ENCODE measurements at regions not wholly inside any gene's neighbourhood (a gene's known extent, or its start where the extent isn't known, plus 50 kb on each side); places are given as distances from the start of the nearest gene placed in this dataset.
"Not testable (repeated sequence)": the region's sequence is repeated elsewhere in the genome, so short reads cannot be mapped to it uniquely, and the experiment has no call there.

DNA sequence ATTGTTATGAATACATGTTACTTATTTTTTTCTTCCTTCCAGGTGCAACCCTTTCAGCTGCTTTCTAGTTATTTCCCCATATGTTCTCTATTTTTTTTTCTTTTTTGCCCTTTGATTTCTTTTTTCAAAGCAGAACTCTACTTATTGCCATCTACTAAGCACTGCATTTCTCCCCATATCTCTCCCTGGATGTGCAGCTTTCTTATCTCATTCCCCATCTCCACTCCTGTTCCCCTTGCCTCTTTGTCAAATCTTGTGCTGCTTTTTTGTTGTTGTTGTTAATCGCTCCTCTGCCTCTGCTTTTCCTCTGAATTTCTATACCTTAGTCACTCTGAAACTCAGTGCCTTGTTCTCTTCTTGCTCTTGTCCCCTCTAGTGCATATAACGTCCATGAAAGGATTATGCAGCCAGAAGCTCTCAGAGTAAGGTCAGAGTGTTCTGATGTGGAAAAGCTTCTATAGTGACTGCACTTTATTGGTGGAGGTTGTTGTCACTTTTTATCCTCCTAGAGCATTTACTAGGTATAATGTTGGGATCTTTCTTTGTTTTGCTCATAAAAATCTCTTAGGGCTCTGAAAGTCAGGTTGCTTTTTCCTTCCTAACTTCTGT lies 51.1 kb upstream of the JADE1 start:
- Mint-ChIP-seq H3K27me3 (ENCODE audit: insufficient read depth, unreplicated experiment) (no peaks in the 10 kb centered on the region), H3K9me3 (ENCODE audit: unreplicated experiment) (no peaks in the 10 kb centered on the region), H3K4me1 (ENCODE audit: low read depth, unreplicated experiment) (peaks cover 8% of the 10 kb centered on the region), H3K36me3 (ENCODE audit: insufficient read depth, unreplicated experiment) (no peaks in the 10 kb centered on the region), H3K4me3 (ENCODE audit: unreplicated experiment) (no peak overlapping the region), H3K27ac (ENCODE audit: unreplicated experiment) (no peak overlapping the region)
- DNase-seq: no peak
- Histone ChIP-seq H3K36me3 (ENCODE audit: control insufficient read depth, insufficient read depth, low read length) (no peaks in the 10 kb centered on the region), H3K4me3 (ENCODE audit: low read depth, low read length) (no peak overlapping the region), H3K27me3 (replicated peaks; ENCODE audit: control insufficient read depth, insufficient read depth, low read length) (no peaks in the 10 kb centered on the region), H3K4me1 (no peaks in the 10 kb centered on the region), H3K9me3 (no peaks in the 10 kb centered on the region)
- ChIA-PET POLR2A (no interaction called here), CTCF (interaction anchor here (1.0 kb wide), 1 partner anchor 18 kb away, joined by 3 read pairs; no protein-coding TSS in a partner anchor)
- intact Hi-C loops (cut with micrococcal nuclease; ENCODE audit: unreplicated experiment): no loop called here
- no TSS peak for BruUV-seq (replicated peaks)
- TF ChIP-seq, protein P1, sequence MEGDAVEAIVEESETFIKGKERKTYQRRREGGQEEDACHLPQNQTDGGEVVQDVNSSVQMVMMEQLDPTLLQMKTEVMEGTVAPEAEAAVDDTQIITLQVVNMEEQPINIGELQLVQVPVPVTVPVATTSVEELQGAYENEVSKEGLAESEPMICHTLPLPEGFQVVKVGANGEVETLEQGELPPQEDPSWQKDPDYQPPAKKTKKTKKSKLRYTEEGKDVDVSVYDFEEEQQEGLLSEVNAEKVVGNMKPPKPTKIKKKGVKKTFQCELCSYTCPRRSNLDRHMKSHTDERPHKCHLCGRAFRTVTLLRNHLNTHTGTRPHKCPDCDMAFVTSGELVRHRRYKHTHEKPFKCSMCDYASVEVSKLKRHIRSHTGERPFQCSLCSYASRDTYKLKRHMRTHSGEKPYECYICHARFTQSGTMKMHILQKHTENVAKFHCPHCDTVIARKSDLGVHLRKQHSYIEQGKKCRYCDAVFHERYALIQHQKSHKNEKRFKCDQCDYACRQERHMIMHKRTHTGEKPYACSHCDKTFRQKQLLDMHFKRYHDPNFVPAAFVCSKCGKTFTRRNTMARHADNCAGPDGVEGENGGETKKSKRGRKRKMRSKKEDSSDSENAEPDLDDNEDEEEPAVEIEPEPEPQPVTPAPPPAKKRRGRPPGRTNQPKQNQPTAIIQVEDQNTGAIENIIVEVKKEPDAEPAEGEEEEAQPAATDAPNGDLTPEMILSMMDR (IDR thresholded peaks at IDR 0.05; ENCODE audit: insufficient read depth in 1 of 2, low read depth in 1 of 2, low read length in 1 of 2, severe bottlenecking in 1 of 2, unreplicated experiment in 1 of 2): no peak

DNA sequence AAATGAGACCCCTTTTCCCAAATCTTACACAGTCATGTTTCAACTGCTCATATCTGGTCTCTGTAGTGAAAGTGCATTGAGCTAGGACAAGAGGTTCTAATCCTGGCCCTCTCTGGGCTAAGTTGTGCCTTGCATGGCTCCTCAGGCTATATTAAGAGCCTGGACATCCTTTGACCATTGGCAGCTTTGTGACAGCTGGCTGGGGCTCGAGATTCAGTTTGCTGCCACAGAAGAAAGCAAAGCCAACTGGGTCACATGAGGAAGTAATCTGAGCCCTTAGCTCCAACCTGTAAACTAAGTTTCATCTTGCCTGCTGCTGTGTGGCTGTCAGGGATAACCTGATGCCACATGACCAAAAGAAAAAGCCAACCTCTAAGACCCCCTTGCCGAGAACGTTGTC lies 51.8 kb upstream of the JADE1 start:
- BruUV-seq (replicated peaks): no TSS peak
- CTCF ChIA-PET: interaction anchor here (1.0 kb wide), 1 partner anchor 19 kb away, joined by 3 read pairs; no protein-coding TSS in a partner anchor
- H3K36me3 ChIP-seq (ENCODE audit: control insufficient read depth, insufficient read depth, low read length): no peaks in the 10 kb centered on the region
- H3K9me3 Mint-ChIP-seq (ENCODE audit: unreplicated experiment): no peaks in the 10 kb centered on the region
- POLR2A ChIA-PET: no interaction called here
- no peak overlapping the region for H3K4me3 ChIP-seq (ENCODE audit: low read depth, low read length)
- H3K27me3 Mint-ChIP-seq (ENCODE audit: insufficient read depth, unreplicated experiment): no peaks in the 10 kb centered on the region
- H3K4me1 ChIP-seq: no peaks in the 10 kb centered on the region
- H3K27ac Mint-ChIP-seq (ENCODE audit: unreplicated experiment): no peak overlapping the region
- H3K27me3 ChIP-seq (replicated peaks; ENCODE audit: control insufficient read depth, insufficient read depth, low read length): no peaks in the 10 kb centered on the region
- TF ChIP-seq, protein P1 (IDR thresholded peaks at IDR 0.05; ENCODE audit: insufficient read depth in 1 of 2, low read depth in 1 of 2, low read length in 1 of 2, severe bottlenecking in 1 of 2, unreplicated experiment in 1 of 2): no peak
- no peaks in the 10 kb centered on the region for H3K9me3 ChIP-seq
- no peak overlapping the region for H3K4me3 Mint-ChIP-seq (ENCODE audit: unreplicated experiment)
- H3K4me1 Mint-ChIP-seq (ENCODE audit: low read depth, unreplicated experiment): peaks cover 8% of the 10 kb centered on the region
- no peaks in the 10 kb centered on the region for H3K36me3 Mint-ChIP-seq (ENCODE audit: insufficient read depth, unreplicated experiment)
- intact Hi-C loops (cut with micrococcal nuclease; ENCODE audit: unreplicated experiment): no loop called here
- DNase-seq: no peak

DNA sequence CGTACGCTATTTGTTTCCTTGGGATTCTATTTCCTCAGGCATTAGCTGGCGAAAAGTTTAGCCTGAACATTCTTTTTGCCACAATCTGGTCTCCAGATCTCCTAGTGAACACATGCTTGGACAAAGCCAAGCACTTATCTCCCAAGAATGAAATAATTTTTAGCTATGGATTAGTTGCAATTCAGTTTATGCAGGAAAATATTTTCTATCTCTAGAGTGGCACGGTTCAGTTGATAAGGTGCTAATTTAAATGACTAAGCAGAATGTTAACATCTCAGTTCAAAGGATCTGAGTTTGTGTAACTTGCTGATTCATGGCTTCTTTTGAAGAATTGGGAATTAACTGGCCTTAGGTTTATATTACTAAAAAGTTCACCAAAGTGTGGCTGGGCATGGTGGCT lies 58.1 kb upstream of the JADE1 start:
- no peaks in the 10 kb centered on the region for H3K27me3 Mint-ChIP-seq (ENCODE audit: insufficient read depth, unreplicated experiment)
- no peaks in the 10 kb centered on the region; the same call in 1 of the 2 replicates for H3K9me3 ChIP-seq
- no peaks in the 10 kb centered on the region for H3K36me3 ChIP-seq (ENCODE audit: control insufficient read depth, insufficient read depth, low read length)
- BruUV-seq (replicated peaks): no TSS peak
- H3K27me3 ChIP-seq (replicated peaks; ENCODE audit: control insufficient read depth, insufficient read depth, low read length): no peaks in the 10 kb centered on the region
- no peak for DNase-seq
- intact Hi-C loops (cut with micrococcal nuclease; ENCODE audit: unreplicated experiment): no loop called here
- H3K4me3 ChIP-seq (ENCODE audit: low read depth, low read length): no peak overlapping the region
- H3K4me1 ChIP-seq: peaks cover 9% of the 10 kb centered on the region
- TF ChIP-seq, protein P1 (IDR thresholded peaks at IDR 0.05; ENCODE audit: insufficient read depth in 1 of 2, low read depth in 1 of 2, low read length in 1 of 2, severe bottlenecking in 1 of 2, unreplicated experiment in 1 of 2): no peak
- no peak overlapping the region for H3K4me3 Mint-ChIP-seq (ENCODE audit: unreplicated experiment)
- H3K9me3 Mint-ChIP-seq (ENCODE audit: unreplicated experiment): no peaks in the 10 kb centered on the region
- H3K36me3 Mint-ChIP-seq (ENCODE audit: insufficient read depth, unreplicated experiment): no peaks in the 10 kb centered on the region
- peak overlapping the region; percentile 39 for H3K27ac Mint-ChIP-seq (ENCODE audit: unreplicated experiment)
- no peaks in the 10 kb centered on the region for H3K4me1 Mint-ChIP-seq (ENCODE audit: low read depth, unreplicated experiment)
- POLR2A ChIA-PET: no interaction called here
- CTCF ChIA-PET: interaction anchor here (0.7 kb wide), 1 partner anchor 247 kb away, joined by 4 read pairs; no protein-coding TSS in a partner anchor

DNA sequence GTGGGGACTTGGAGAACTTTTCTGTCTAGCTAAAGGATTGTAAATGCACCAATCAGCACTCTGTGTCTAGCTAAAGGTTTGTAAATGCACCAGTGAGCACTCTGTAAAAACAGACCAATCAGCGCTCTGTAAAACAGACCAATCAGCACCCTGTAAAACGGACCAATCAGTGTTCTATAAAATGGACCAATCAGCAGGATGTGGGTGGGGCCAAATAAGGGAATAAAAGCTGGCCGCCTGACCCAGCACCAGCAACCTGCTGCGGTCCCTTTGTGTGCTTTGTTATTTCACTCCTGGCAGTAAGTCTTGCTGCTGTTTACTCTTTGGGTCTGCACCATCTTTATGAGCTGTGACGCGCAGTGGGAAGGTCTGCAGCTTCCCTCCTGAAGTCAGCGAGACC lies 67.8 kb upstream of the JADE1 start:
- intact Hi-C loops (cut with micrococcal nuclease; ENCODE audit: unreplicated experiment); H3K36me3 ChIP-seq (ENCODE audit: control insufficient read depth, insufficient read depth, low read length); DNase-seq; POLR2A ChIA-PET; H3K9me3 Mint-ChIP-seq (ENCODE audit: unreplicated experiment); CTCF ChIA-PET; H3K4me3 ChIP-seq (ENCODE audit: low read depth, low read length); H3K36me3 Mint-ChIP-seq (ENCODE audit: insufficient read depth, unreplicated experiment); H3K4me3 Mint-ChIP-seq (ENCODE audit: unreplicated experiment); H3K27me3 ChIP-seq (replicated peaks; ENCODE audit: control insufficient read depth, insufficient read depth, low read length); BruUV-seq (replicated peaks); H3K27me3 Mint-ChIP-seq (ENCODE audit: insufficient read depth, unreplicated experiment); H3K4me1 ChIP-seq; H3K4me1 Mint-ChIP-seq (ENCODE audit: low read depth, unreplicated experiment); H3K27ac Mint-ChIP-seq (ENCODE audit: unreplicated experiment); H3K9me3 ChIP-seq: not testable (repeated sequence)

All from Caco-2 (cell line).